Kidney epithelial cell (primary cell): ENCODE measurements at regions not wholly inside any gene's neighbourhood (a gene's known extent, or its start where the extent isn't known, plus 50 kb on each side); places are given as distances from the start of the nearest gene placed in this dataset.

Experiments used
- DNase-seq: peaks from one replicate; pipeline ENCODE4 v3.0.0-alpha.2; 2010; ENCODE audit warnings: low read depth
- H3K27me3 ChIP-seq: 2 replicates; pipeline ENCODE4 v1.6.0; 2011; ENCODE audit warnings: low read length; ENCODE audit not compliant: control insufficient read depth, insufficient read depth
- H3K36me3 ChIP-seq: 2 replicates; pipeline ENCODE4 v1.5.1; 2011; ENCODE audit warnings: low read length; ENCODE audit not compliant: control insufficient read depth, insufficient read depth
- H3K4me3 ChIP-seq: 2 replicates; pipeline ENCODE4 v1.5.1; 2011; ENCODE audit warnings: low read depth, mild to moderate bottlenecking, control low read depth, low read length
- CTCF ChIP-seq: IDR thresholded peaks from 2 replicates; pipeline ENCODE4 v1.5.1; 2011; ENCODE audit warnings: mild to moderate bottlenecking, moderate library complexity, low read length, control low read depth, inconsistent platforms; ENCODE audit not compliant: insufficient read depth, poor library complexity, severe bottlenecking

GRCh38 chr2:238685327-238685709 is 162.6 kb upstream of the TWIST2 start:
- no peak for DNase-seq
- TF ChIP-seq CTCF, result no peak
- Histone ChIP-seq H3K36me3 (no peaks in the 10 kb centered on the region), H3K27me3 (no peaks in the 10 kb centered on the region), H3K4me3 (no peak overlapping the region)

- H3K36me3 ChIP-seq, result no peaks in the 10 kb centered on the region
- H3K4me3 ChIP-seq, result no peak overlapping the region
- no peaks in the 10 kb centered on the region for H3K27me3 ChIP-seq
- no peak for DNase-seq
- no peak for TF ChIP-seq CTCF
Measured at GRCh38 chr2:238685713-238686112, 162.2 kb upstream of the TWIST2 start.

- no peaks in the 10 kb centered on the region for H3K36me3 ChIP-seq
- no peak overlapping the region for H3K4me3 ChIP-seq
- no peaks in the 10 kb centered on the region for H3K27me3 ChIP-seq
- TF ChIP-seq CTCF, result no peak
- DNase-seq, result no peak
Measured at GRCh38 chr2:238686223-238686622, 161.7 kb upstream of the TWIST2 start.

- no peak for TF ChIP-seq CTCF
- Histone ChIP-seq H3K36me3 (no peaks in the 10 kb centered on the region), H3K4me3 (no peak overlapping the region), H3K27me3 (no peaks in the 10 kb centered on the region)
- no peak for DNase-seq
Measured at GRCh38 chr2:238688193-238689153, 159.4 kb upstream of the TWIST2 start.

GRCh38 chr2:238689331-238689730 is 158.6 kb upstream of the TWIST2 start:
- no peaks in the 10 kb centered on the region for H3K36me3 ChIP-seq
- no peaks in the 10 kb centered on the region for H3K27me3 ChIP-seq
- no peak for TF ChIP-seq CTCF
- DNase-seq, result no peak
- no peak overlapping the region for H3K4me3 ChIP-seq
